ENCODE measurements at regions not wholly inside any gene's neighbourhood (a gene's known extent, or its start where the extent isn't known, plus 50 kb on each side); places are given as distances from the start of the nearest gene placed in this dataset.
"Not testable (repeated sequence)": the region's sequence is repeated elsewhere in the genome, so short reads cannot be mapped to it uniquely, and the experiment has no call there.

DNA sequence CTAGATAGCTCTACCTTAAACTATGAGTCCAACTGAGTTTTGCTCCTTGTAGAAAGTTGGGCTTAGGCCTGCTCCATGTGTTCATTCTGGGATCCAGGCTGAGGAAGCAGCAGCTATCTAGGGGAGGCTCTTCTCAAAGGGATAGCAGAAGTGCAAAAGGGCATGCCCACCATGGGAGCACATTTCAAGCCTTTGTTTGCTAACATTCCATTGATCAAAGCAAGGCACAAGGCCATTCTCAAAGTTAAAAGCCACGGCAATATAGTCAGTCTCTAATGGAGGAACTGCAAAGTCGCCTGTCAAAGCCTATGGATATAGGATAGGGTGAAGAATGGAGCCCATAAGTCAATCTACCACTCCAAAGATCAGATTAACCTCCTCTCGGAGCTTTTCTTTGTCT is 488.1 kb upstream of the ARX start:
- no peak overlapping the region for H3K4me3 ChIP-seq (replicated peaks; ENCODE audit: insufficient read depth, low read length)
- no peak for DNase-seq (ENCODE audit: low read depth in 1 of 2, low spot score in 1 of 2)
- no peak overlapping the region for H3K27ac ChIP-seq (replicated peaks)
- no peaks in the 10 kb centered on the region for H3K27me3 ChIP-seq (ENCODE audit: insufficient read depth, poor library complexity, severe bottlenecking)
- TF ChIP-seq SPI1 (IDR thresholded peaks at IDR 0.05; ENCODE audit: borderline replicate concordance, low read depth): no peak
- TF ChIP-seq, protein P1, sequence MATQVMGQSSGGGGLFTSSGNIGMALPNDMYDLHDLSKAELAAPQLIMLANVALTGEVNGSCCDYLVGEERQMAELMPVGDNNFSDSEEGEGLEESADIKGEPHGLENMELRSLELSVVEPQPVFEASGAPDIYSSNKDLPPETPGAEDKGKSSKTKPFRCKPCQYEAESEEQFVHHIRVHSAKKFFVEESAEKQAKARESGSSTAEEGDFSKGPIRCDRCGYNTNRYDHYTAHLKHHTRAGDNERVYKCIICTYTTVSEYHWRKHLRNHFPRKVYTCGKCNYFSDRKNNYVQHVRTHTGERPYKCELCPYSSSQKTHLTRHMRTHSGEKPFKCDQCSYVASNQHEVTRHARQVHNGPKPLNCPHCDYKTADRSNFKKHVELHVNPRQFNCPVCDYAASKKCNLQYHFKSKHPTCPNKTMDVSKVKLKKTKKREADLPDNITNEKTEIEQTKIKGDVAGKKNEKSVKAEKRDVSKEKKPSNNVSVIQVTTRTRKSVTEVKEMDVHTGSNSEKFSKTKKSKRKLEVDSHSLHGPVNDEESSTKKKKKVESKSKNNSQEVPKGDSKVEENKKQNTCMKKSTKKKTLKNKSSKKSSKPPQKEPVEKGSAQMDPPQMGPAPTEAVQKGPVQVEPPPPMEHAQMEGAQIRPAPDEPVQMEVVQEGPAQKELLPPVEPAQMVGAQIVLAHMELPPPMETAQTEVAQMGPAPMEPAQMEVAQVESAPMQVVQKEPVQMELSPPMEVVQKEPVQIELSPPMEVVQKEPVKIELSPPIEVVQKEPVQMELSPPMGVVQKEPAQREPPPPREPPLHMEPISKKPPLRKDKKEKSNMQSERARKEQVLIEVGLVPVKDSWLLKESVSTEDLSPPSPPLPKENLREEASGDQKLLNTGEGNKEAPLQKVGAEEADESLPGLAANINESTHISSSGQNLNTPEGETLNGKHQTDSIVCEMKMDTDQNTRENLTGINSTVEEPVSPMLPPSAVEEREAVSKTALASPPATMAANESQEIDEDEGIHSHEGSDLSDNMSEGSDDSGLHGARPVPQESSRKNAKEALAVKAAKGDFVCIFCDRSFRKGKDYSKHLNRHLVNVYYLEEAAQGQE (IDR thresholded peaks at IDR 0.05; ENCODE audit: insufficient replicate concordance, low read depth): no peak
- no peak for TF ChIP-seq GABPA (IDR thresholded peaks at IDR 0.05; ENCODE audit: low read depth)
- no peak for TF ChIP-seq POLR2AphosphoS5 (IDR thresholded peaks at IDR 0.05; ENCODE audit: low read depth)
- no peak for TF ChIP-seq CTCF (IDR thresholded peaks at IDR 0.05; ENCODE audit: insufficient read depth, low read length)

- no peak for DNase-seq (ENCODE audit: low read depth in 1 of 2, low spot score in 1 of 2)
- TF ChIP-seq SPI1 (IDR thresholded peaks at IDR 0.05; ENCODE audit: borderline replicate concordance, low read depth) (no peak), CTCF (IDR thresholded peaks at IDR 0.05; ENCODE audit: insufficient read depth, low read length) (no peak), POLR2AphosphoS5 (IDR thresholded peaks at IDR 0.05; ENCODE audit: low read depth) (no peak), GABPA (IDR thresholded peaks at IDR 0.05; ENCODE audit: low read depth) (no peak)
- TF ChIP-seq, protein P1 (IDR thresholded peaks at IDR 0.05; ENCODE audit: insufficient replicate concordance, low read depth): no peak
- no peak overlapping the region for H3K4me3 ChIP-seq (replicated peaks; ENCODE audit: insufficient read depth, low read length)
- H3K27ac ChIP-seq (replicated peaks): no peak overlapping the region
- no peaks in the 10 kb centered on the region for H3K27me3 ChIP-seq (ENCODE audit: insufficient read depth, poor library complexity, severe bottlenecking)
These were observed 492.0 kb upstream of the ARX start for GRCh38 chrX:25507801-25508200.

DNA sequence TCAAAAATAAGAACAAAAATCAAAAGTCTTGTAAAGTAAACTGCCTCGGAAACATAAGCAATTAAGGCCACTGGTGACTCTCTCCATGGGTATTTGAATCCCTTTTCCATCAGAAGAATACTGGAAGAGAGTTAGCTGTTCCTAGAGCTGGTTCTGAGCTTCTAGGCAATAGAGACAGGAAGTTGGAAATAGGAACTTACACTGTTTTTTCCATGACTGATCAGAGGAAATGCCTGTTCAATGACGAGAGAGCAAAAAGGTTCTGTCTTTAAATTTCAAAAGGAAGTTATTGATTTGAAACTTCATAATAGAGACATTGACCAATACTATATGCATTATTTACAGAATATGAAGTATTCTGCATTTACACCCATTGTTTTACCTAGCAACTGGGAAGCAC is 503.5 kb upstream of the ARX start:
- Histone ChIP-seq H3K27ac (replicated peaks) (no peak overlapping the region), H3K4me3 (replicated peaks; ENCODE audit: insufficient read depth, low read length) (no peak overlapping the region), H3K27me3 (ENCODE audit: insufficient read depth, poor library complexity, severe bottlenecking) (no peaks in the 10 kb centered on the region)
- TF ChIP-seq GABPA (IDR thresholded peaks at IDR 0.05; ENCODE audit: low read depth) (no peak), CTCF (IDR thresholded peaks at IDR 0.05; ENCODE audit: insufficient read depth, low read length) (no peak), SPI1 (IDR thresholded peaks at IDR 0.05; ENCODE audit: borderline replicate concordance, low read depth) (no peak), POLR2AphosphoS5 (IDR thresholded peaks at IDR 0.05; ENCODE audit: low read depth) (no peak)
- TF ChIP-seq, protein P1 (IDR thresholded peaks at IDR 0.05; ENCODE audit: insufficient replicate concordance, low read depth): no peak
- no peak for DNase-seq (ENCODE audit: low read depth in 1 of 2, low spot score in 1 of 2)

DNA sequence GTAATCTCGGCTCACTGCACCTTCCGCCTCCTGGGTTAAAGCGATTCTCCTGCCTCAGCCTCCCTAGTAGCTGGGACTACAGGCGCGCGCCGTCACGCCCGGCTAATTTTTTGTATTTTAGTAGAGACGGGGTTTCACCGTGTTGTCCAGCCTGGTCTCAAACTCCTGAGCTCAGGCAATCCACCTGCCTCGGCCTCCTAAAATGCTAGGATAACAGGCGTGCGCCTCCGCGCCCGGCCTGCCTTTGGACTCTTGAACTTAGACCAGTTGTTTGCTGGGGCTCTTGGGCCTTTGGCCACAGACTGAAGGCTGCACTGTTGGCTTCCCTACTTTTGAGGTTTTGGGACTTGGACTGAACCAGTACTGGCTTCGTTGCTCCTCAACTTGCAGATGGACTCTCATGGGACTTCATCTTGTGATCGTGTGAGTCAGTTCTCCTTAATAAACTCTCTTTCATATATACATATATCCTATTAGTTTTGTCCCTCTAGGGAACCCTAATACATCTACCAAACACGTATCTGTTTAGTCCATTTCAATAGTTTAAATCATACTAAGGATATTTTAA is 506.8 kb upstream of the ARX start:
- H3K27ac ChIP-seq (replicated peaks); DNase-seq (ENCODE audit: low read depth in 1 of 2, low spot score in 1 of 2); H3K4me3 ChIP-seq (replicated peaks; ENCODE audit: insufficient read depth, low read length); H3K27me3 ChIP-seq (ENCODE audit: insufficient read depth, poor library complexity, severe bottlenecking): not testable (repeated sequence)
